Nephron (organoid): ENCODE measurements at regions not wholly inside any gene's neighbourhood (a gene's known extent, or its start where the extent isn't known, plus 50 kb on each side); places are given as distances from the start of the nearest gene placed in this dataset.

Experiments used
- H3K27ac Mint-ChIP-seq, 3 experiments: 2 replicates each; pipeline ENCODE4 v1.8.0; 2020; ENCODE audit warnings: mixed read lengths in 3 of 3, mild to moderate bottlenecking in 2 of 3, moderate library complexity in 1 of 3
- H3K27me3 Mint-ChIP-seq: 2 replicates; pipeline ENCODE4 v1.8.0; 2021; ENCODE audit warnings: low read depth, mild to moderate bottlenecking, moderate library complexity, mixed read lengths
- H3K36me3 Mint-ChIP-seq: 2 replicates; pipeline ENCODE4 v1.8.0; 2020; ENCODE audit warnings: low read depth, mixed read lengths
- H3K4me1 Mint-ChIP-seq: 2 replicates; pipeline ENCODE4 v1.8.0; 2020; ENCODE audit warnings: mixed read lengths
- H3K4me3 Mint-ChIP-seq, 3 experiments: 2 replicates each; pipeline ENCODE4 v1.8.0; 2020; ENCODE audit warnings: mild to moderate bottlenecking in 3 of 3, mixed read lengths in 3 of 3, moderate library complexity in 2 of 3
- H3K9me3 Mint-ChIP-seq: 2 replicates; pipeline ENCODE4 v1.8.0; 2020; ENCODE audit warnings: mixed read lengths
- CTCF ChIP-seq, 3 experiments: fragments of 200-600 bp; sonication (generic); IDR thresholded peaks; one replicate each; pipeline ENCODE4 v1.5.0; 2021; ENCODE audit warnings: antibody characterized with exemption in 3 of 3; ENCODE audit not compliant: unreplicated experiment in 3 of 3

GRCh38 chr5:145228564-145228963, 606.6 kb downstream of the PRELID2 start:
- no peaks in the 10 kb centered on the region for H3K9me3 Mint-ChIP-seq
- H3K27me3 Mint-ChIP-seq = no peaks in the 10 kb centered on the region
- H3K27ac Mint-ChIP-seq = no peak overlapping the region
- H3K4me3 Mint-ChIP-seq = no peak overlapping the region
- no peak for TF ChIP-seq CTCF (IDR thresholded peaks at IDR 0.05; ENCODE audit: unreplicated experiment in 3 of 3)
- no peaks in the 10 kb centered on the region for H3K4me1 Mint-ChIP-seq
- H3K36me3 Mint-ChIP-seq = no peaks in the 10 kb centered on the region

DNA sequence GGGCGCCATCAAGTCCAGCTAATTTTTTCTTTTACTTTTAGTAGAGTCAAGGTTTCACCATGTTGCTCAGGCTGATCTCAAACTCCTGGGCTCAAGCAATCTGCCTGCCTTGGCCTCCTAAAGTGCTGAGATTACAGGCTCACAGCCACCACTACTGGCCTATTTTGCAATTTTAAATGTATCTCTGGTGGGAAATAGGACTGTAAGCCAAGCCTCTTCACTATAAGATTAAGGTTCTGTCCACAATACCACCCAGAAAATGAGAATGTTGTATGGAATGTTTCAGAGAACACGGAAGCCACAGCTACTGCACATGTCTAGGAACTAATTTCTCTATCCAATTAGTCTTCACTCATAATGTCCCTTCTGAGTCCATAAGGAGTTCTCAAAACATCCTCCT, 607.3 kb downstream of the PRELID2 start:
- Mint-ChIP-seq H3K4me3 (no peak overlapping the region), H3K9me3 (no peaks in the 10 kb centered on the region), H3K27me3 (no peaks in the 10 kb centered on the region), H3K4me1 (no peaks in the 10 kb centered on the region), H3K36me3 (no peaks in the 10 kb centered on the region), H3K27ac (no peak overlapping the region)
- TF ChIP-seq CTCF (IDR thresholded peaks at IDR 0.05; ENCODE audit: unreplicated experiment in 3 of 3) = no peak

DNA sequence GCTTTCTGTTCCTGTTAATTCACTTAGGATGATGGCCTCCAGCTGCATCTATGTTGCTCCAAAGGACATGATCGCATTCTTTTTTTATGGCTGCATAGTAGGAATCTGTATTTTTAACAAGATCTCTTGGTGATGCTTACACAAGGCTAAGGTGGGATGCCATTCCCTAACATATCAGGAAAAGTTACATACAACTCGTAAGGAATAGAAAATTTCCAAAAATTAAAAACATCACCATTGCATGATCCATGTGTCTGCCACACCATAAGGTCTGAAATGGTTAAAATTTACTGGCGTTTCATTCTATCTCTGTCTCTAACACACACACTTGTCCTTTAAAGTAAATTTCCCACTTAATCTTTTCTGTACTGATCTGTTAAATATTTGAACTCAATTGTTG, 608.4 kb downstream of the PRELID2 start:
- Mint-ChIP-seq H3K36me3 (no peaks in the 10 kb centered on the region), H3K4me1 (no peaks in the 10 kb centered on the region), H3K9me3 (no peaks in the 10 kb centered on the region), H3K4me3 (no peak overlapping the region), H3K27me3 (no peaks in the 10 kb centered on the region), H3K27ac (no peak overlapping the region)
- no peak for TF ChIP-seq CTCF (IDR thresholded peaks at IDR 0.05; ENCODE audit: unreplicated experiment in 3 of 3)

DNA sequence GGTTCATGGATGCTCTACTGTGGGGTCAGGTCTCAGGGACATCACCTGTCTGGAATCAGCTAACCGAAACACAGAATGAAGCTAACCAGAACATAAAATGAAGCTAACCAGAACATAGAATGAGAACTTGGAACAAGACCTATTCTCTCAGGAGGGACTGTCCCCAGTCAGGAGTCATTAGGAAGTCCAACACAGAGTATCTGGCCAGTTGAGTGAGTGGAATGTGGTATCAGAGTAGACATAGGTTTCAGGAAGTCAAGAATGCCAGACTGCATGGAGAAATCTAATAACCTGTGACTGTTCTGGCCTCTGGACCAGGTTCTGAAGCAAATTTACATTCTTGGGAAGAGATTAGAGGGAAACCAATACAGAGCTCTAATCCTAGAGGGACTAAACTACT, 609.6 kb downstream of the PRELID2 start:
- no peak for TF ChIP-seq CTCF (IDR thresholded peaks at IDR 0.05; ENCODE audit: unreplicated experiment in 3 of 3)
- no peak overlapping the region for H3K4me3 Mint-ChIP-seq
- H3K9me3 Mint-ChIP-seq = no peaks in the 10 kb centered on the region

GRCh38 chr5:145223582-145223981, 611.6 kb downstream of the PRELID2 start:
- TF ChIP-seq CTCF (IDR thresholded peaks at IDR 0.05; ENCODE audit: unreplicated experiment in 3 of 3) = no peak
- no peaks in the 10 kb centered on the region for H3K9me3 Mint-ChIP-seq
- H3K36me3 Mint-ChIP-seq = no peaks in the 10 kb centered on the region
- H3K27ac Mint-ChIP-seq = no peak overlapping the region
- no peak overlapping the region for H3K4me3 Mint-ChIP-seq
- no peaks in the 10 kb centered on the region for H3K27me3 Mint-ChIP-seq
- no peaks in the 10 kb centered on the region for H3K4me1 Mint-ChIP-seq

More for the DNA sequence above, 609.6 kb downstream of the PRELID2 start:
- no peak overlapping the region for H3K27ac Mint-ChIP-seq
- no peaks in the 10 kb centered on the region for H3K4me1 Mint-ChIP-seq
- H3K27me3 Mint-ChIP-seq = no peaks in the 10 kb centered on the region
- no peaks in the 10 kb centered on the region for H3K36me3 Mint-ChIP-seq

GRCh38 chr5:145222622-145223021, 612.5 kb downstream of the PRELID2 start:
- no peaks in the 10 kb centered on the region for H3K36me3 Mint-ChIP-seq
- H3K4me3 Mint-ChIP-seq = no peak overlapping the region
- H3K9me3 Mint-ChIP-seq = no peaks in the 10 kb centered on the region
- no peaks in the 10 kb centered on the region for H3K27me3 Mint-ChIP-seq
- H3K4me1 Mint-ChIP-seq = no peaks in the 10 kb centered on the region
- no peak for TF ChIP-seq CTCF (IDR thresholded peaks at IDR 0.05; ENCODE audit: unreplicated experiment in 3 of 3)
- no peak overlapping the region for H3K27ac Mint-ChIP-seq
